Colonic mucosa (tissue), 4 donors: ENCODE measurements at regions not wholly inside any gene's neighbourhood (a gene's known extent, or its start where the extent isn't known, plus 50 kb on each side); places are given as distances from the start of the nearest gene placed in this dataset.
"Not testable (repeated sequence)": the region's sequence is repeated elsewhere in the genome, so short reads cannot be mapped to it uniquely, and the experiment has no call there.

Experiments used
- DNase-seq: peaks from one replicate; pipeline ENCODE4 v3.0.0-alpha.2; 2020
- H3K27ac ChIP-seq: fragments of 200-600 bp; one replicate; pipeline ENCODE4 v1.8.0; 2021
- H3K27me3 ChIP-seq: fragments of 200-600 bp; one replicate; pipeline ENCODE4 v1.8.0; 2021
- H3K36me3 ChIP-seq: fragments of 200-600 bp; one replicate; pipeline ENCODE4 v1.8.0; 2021
- H3K4me1 ChIP-seq: fragments of 200-600 bp; one replicate; pipeline ENCODE4 v1.8.0; 2021; ENCODE audit warnings: mild to moderate bottlenecking
- H3K4me3 ChIP-seq: fragments of 200-600 bp; one replicate; pipeline ENCODE4 v1.8.0; 2021
- H3K9ac ChIP-seq, 2 donors: one replicate each; pipeline ENCODE4 v1.7.0; 2013; ENCODE audit warnings: control low read depth in 2 of 2, low read depth in 2 of 2, low read length in 2 of 2
- H3K9me3 ChIP-seq: fragments of 200-600 bp; one replicate; pipeline ENCODE4 v1.8.0; 2021
- intact Hi-C: fragments of 100-400 bp; cut with DNase I; formaldehyde crosslinking; loops from one replicate; pipeline ENCODE4 v1.14.1; 2022
- TF ChIP-seq, protein P1 (sequence below): fragments of 200-600 bp; IDR thresholded peaks from one replicate; pipeline ENCODE4 v1.8.0; 2022; ENCODE audit warnings: antibody characterized with exemption, mild to moderate bottlenecking
- donor health status: healthy.
- donor health status: DM: no; HTN: no; CAD: no.
- donor health status: DM: no; HTN: no; CAD: no.

DNA sequence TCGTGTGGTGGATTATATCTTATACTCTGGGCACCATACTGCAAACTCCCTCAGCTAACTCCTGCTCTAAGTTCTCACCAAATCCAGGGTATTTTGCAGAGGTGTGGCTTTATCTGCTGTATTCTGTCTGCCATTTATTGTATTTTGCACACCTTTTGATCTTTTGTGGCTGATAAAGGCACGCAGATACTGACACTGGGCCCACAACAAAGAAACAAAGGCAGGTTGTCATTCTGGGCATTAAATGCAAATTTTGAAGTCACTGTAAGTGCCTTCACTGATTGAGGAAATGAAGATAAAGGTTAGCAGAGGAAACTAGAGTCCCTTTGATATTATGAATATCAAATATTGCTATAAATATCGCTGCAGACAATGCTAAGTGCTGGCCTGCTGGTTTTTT, 265.8 kb upstream of the MEIS1 start:
- intact Hi-C loops = no loop called here
- Histone ChIP-seq H3K27ac (no peak overlapping the region), H3K27me3 (no peaks in the 10 kb centered on the region), H3K4me3 (no peak overlapping the region), H3K4me1 (no peaks in the 10 kb centered on the region), H3K9ac (no peak overlapping the region), H3K36me3 (no peaks in the 10 kb centered on the region), H3K9me3 (no peaks in the 10 kb centered on the region)
- no peak for DNase-seq
- TF ChIP-seq, protein P1, sequence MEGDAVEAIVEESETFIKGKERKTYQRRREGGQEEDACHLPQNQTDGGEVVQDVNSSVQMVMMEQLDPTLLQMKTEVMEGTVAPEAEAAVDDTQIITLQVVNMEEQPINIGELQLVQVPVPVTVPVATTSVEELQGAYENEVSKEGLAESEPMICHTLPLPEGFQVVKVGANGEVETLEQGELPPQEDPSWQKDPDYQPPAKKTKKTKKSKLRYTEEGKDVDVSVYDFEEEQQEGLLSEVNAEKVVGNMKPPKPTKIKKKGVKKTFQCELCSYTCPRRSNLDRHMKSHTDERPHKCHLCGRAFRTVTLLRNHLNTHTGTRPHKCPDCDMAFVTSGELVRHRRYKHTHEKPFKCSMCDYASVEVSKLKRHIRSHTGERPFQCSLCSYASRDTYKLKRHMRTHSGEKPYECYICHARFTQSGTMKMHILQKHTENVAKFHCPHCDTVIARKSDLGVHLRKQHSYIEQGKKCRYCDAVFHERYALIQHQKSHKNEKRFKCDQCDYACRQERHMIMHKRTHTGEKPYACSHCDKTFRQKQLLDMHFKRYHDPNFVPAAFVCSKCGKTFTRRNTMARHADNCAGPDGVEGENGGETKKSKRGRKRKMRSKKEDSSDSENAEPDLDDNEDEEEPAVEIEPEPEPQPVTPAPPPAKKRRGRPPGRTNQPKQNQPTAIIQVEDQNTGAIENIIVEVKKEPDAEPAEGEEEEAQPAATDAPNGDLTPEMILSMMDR = no peak

- no peaks in the 10 kb centered on the region for H3K9me3 ChIP-seq
- TF ChIP-seq, protein P1 = no peak
- no peaks in the 10 kb centered on the region for H3K27me3 ChIP-seq
- intact Hi-C loops = no loop called here
- H3K9ac ChIP-seq = no peak overlapping the region
- no peaks in the 10 kb centered on the region for H3K4me1 ChIP-seq
- no peak overlapping the region for H3K4me3 ChIP-seq
- no peaks in the 10 kb centered on the region for H3K36me3 ChIP-seq
- H3K27ac ChIP-seq = no peak overlapping the region
- no peak for DNase-seq
Observed at GRCh38 chr2:66164470-66164869, 270.5 kb upstream of the MEIS1 start.

- no peaks in the 10 kb centered on the region for H3K4me1 ChIP-seq
- intact Hi-C loops = no loop called here
- TF ChIP-seq, protein P1 = no peak
Observed at GRCh38 chr2:66156171-66156570, 278.8 kb upstream of the MEIS1 start.

GRCh38 chr2:66153941-66154340, 281.0 kb upstream of the MEIS1 start:
- no peak overlapping the region for H3K4me3 ChIP-seq
- H3K9me3 ChIP-seq = no peaks in the 10 kb centered on the region
- no peak overlapping the region for H3K27ac ChIP-seq
- no peak overlapping the region for H3K9ac ChIP-seq
- H3K4me1 ChIP-seq = no peaks in the 10 kb centered on the region
- H3K27me3 ChIP-seq = no peaks in the 10 kb centered on the region
- no peak for DNase-seq
- TF ChIP-seq, protein P1 = no peak
- H3K36me3 ChIP-seq = no peaks in the 10 kb centered on the region
- intact Hi-C loops = no loop called here

More at GRCh38 chr2:66156171-66156570, 278.8 kb upstream of the MEIS1 start:
- Histone ChIP-seq H3K9ac (no peak overlapping the region), H3K9me3 (no peaks in the 10 kb centered on the region), H3K36me3 (no peaks in the 10 kb centered on the region), H3K4me3 (no peak overlapping the region), H3K27ac (no peak overlapping the region), H3K27me3 (no peaks in the 10 kb centered on the region)
- no peak for DNase-seq

DNA sequence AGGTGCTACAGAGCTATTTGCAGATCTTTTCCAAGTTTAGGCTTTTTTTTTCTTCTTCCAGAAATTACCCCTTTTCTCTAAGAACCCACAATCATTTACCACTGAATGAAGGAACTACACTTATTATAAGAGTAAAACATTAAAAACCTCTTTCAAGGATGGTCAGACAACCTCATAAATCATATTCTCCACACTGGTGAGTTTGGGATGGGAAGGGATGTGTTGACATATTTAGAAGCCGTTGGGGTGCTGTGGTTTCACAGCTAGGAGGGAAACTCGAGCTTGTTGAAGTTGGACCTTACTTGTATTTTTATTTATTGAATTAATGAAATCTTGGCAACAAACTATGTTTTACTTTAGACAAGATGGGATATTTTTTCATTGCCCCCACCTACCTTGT, 289.4 kb upstream of the MEIS1 start:
- TF ChIP-seq, protein P1 = no peak
- H3K4me3 ChIP-seq = no peak overlapping the region
- H3K9me3 ChIP-seq = no peaks in the 10 kb centered on the region
- H3K36me3 ChIP-seq = no peaks in the 10 kb centered on the region
- H3K27me3 ChIP-seq = no peaks in the 10 kb centered on the region
- no peak overlapping the region for H3K27ac ChIP-seq
- no peak overlapping the region for H3K9ac ChIP-seq
- DNase-seq = no peak
- H3K4me1 ChIP-seq = no peaks in the 10 kb centered on the region
- intact Hi-C loops = no loop called here

GRCh38 chr2:66144324-66144723, 290.6 kb upstream of the MEIS1 start:
- DNase-seq, H3K9ac ChIP-seq, H3K9me3 ChIP-seq, H3K36me3 ChIP-seq, H3K27me3 ChIP-seq, H3K27ac ChIP-seq, H3K4me1 ChIP-seq, H3K4me3 ChIP-seq, intact Hi-C loops: not testable (repeated sequence)
